ENCODE measurements at regions not wholly inside any gene's neighbourhood (a gene's known extent, or its start where the extent isn't known, plus 50 kb on each side); places are given as distances from the start of the nearest gene placed in this dataset.

DNA sequence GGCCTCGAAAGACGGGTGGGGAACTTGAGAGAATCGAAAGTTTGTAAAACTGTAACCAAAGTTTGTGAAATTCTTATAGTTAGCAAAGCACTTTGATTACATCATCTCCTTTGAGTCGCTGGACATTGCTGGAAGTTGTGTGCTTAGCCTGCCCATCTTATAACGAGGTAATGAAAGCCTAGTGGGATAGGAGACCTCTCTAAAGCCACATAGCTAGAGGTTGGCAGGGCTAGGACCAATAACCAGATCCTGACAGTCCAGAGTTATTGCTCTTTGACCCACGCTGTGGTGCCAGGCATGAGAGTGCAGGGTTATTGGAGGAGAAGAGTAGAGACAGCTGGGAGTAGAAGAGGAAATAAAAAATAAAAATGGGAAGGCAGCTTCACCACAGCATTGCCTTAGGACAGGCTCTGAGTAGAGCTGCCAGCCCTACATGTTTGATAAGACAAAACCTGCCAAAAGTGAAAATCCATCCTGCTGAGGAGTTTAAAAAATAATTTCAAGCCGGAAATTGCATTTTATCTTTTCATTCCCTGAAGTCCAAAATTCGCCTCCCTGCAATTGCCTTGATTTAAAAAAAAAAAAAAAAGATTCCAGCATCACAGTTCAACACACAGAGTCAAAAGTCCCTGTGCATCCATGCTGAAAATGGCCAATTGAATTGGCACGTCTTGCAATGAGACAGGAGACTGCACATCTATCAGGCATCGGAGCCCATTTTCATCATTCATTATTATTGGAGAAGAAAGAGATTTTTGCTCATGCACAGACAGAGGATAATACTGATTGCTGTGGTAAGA is 225.5 kb upstream of the POU2AF2 start:
- no peak for DNase-seq

DNA sequence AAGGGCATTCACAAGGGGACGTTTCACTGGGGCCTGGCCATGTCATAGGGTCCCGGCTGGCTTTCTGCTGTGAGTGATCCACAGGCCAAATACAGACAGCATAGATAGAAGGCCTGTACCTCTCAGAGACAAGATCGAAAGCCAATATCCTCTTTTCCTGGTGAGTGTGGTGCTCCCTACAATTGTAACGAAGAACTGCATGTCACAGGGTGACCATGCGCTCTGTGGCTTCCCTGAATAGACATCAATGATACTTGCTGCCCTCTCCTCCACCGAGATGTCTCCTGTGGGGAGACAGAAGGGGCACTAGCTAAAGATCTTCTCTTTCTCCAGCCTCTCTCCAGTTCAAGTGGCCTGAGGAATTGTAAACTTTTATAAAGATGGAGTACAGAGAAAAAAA is 226.1 kb upstream of the POU2AF2 start:
- no peak for DNase-seq

DNA sequence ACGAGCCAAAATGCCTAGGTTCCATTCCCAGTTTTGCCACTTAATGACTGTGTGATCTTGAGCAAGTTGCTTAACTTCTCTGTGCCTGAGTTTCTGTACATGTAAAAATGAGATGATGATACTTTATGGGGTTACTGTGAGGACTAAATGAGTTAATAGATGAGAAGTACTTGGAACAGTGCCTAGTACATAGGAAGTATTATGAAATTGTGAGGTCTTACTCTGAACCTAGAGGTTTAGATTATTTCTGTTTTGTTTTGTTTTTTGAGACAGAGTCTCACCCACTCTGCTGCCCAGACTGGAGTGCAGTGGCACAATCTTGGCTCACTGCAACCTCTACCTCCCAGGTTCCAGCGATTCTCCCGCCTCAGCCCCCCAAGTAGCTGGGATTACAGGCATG is 227.0 kb upstream of the POU2AF2 start:
- DNase-seq = no peak

DNA sequence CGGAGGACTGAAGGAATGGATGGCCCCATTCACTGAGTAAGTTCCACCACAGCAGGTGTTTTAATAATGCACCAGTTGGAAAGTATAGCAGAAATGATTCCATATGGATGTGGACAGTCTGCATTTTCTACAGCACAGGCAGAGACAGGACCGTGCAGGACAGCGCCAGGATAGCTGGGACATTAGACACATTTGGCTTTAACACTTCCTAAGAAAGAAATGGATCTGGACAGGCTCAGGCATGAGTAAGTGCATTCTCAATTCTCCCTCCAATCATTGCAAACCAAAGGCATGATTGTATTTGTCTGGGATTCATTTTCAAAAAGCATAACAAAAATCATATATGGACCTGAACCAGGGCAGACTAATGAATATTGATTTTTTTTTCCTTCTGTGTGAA is 233.0 kb upstream of the POU2AF2 start:
- DNase-seq = no peak

DNA sequence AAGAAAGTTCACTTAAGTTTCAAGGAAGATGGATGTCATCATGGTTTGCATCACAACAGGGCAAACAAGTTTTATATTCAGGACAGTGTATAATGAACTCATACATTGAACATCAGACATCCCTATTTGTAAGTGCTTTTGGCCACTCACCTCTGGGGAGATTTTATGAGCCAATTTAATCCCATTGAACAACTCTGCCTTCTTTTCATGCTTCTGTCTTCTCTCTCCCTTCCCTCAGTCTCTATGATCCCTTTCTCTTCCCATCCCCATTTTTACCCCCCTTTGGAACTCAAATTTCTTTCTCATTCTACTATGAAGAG is 234.3 kb upstream of the POU2AF2 start:
- DNase-seq = no peak

DNA sequence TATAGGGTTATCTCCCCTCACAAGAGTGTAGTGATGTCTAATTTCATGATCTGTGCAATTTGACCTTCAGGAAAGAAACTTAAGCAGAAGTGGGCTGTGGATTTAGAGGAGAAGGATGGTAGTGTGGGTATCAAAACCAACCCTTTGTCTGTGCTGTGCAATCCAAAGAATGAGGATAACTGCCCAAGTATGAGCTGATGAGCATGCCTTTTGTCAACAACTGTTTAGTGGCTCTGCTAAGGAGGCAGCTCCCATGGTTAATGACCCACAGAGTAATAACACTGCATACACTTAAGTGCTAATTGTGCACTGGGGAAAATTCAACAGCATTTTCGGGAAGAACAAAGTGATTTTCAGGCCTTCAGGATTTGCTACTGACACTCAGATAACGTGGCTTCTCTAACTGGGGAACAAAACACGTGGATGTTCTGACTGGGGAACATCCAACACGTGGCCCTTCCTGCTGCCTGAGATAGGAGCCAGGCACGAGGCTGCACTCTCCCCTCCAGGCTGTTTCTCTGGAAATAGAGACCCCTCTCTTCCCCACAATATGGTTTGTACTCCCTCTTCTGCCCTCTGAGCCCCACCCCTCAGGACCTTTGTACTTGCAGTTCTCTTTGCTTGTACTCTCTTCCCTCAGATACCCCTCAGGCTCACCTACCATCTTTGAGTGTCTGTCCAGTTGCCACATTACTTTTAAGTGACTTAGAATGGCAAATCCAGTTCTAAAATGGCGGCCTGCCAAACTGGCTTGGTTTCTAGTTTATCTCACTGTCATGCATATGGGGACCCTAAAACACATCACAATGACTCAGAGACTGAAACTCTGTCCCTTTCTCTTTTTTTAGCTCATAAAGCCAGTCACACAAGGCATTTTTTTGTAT is 234.9 kb upstream of the POU2AF2 start:
- DNase-seq = no peak

DNA sequence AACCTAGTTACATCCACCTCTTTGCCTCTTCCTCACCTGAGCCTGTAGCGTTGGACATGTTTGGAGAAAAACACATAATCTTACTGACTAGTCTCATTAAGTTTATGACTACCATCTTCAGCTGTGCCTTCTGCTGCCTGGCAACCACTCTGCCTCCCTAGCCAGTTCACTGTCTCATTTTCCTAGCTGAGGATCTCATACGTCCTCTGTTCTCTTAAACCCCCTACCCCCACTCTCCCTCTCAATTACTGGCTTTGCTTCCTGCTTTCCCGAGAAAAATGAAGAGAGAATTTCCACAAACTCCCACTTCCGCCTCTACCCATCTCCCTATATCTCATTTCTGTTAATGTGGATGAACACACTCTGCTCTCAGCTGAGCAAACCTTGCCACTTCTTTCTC is 239.3 kb upstream of the POU2AF2 start:
- no peak for DNase-seq

DNA sequence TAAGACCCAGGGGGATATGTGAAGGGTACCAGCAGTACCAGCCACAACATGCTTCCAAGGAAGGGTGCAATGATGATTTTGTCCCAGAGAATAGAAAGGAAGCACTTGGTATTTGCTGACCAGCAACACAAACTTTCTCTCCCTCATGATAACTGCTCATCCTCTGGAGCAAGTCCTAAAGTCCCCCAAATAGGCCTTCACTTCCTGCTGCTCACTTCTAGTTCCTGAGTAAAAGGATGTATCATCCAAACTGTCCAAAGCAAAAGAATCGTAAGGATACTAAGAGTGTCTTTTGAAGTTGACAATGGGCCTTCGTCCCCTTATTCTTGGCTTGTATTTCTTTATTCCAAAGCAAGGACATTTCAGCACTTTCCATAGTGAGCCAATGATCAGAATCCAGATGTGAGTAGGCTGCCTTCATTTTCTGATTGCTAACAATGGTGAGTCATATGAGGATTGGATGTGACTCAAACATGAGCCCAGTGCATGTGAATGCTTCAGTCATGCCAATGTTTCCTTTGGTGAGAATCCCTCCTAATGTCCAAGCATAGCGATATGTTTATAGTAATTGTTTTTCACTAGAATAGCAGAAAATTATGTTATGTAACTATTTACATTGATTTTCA is 243.4 kb upstream of the POU2AF2 start:
- DNase-seq = no peak

DNA sequence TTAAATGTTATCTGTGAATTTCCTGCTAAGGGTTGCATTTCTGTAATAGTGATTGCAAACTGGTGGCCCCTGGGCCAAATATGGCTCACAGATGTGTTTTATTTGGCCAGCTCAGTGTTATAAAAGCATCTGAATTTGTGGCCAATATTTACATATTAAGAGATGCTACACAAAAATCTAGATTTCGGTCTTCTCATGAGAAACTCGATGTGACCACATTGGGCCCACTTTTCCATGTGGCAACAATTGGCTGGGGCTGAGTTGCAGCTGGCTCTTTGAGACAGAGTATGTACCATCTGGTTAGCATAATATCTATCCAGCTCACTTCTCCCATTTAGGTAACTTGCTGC is 244.5 kb upstream of the POU2AF2 start:
- no peak for DNase-seq

DNA sequence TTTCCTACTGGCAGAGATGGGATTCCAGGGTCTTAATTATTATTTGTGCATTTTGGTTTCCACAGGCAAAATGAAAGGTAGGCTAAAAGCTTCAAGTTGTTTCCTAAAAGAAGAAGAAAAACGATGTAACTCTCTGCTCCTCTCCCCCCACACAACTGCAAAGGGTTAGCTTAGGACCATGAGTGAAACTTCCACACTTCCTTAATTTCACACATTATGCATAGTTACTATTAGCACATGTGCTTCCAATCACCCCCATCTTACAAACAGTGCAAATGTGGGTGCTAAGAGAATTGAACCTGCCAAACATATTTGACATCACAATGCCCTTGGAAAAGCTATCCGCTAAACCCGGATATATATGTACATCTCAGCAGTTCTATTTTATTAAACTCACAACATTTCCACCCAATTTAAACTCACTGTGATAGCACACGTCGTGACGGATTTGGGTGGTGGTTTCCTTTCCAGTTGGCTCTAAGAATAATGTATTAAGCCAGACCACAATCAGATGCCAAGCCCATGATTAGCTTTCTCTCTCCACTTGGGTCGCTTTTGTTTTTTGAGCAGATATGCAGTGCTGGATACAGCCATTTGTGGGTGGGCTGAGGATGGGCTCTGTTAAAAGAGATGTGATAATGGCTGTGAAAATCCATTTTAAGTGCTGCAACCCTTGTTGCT is 245.0 kb upstream of the POU2AF2 start:
- DNase-seq = no peak

DNA sequence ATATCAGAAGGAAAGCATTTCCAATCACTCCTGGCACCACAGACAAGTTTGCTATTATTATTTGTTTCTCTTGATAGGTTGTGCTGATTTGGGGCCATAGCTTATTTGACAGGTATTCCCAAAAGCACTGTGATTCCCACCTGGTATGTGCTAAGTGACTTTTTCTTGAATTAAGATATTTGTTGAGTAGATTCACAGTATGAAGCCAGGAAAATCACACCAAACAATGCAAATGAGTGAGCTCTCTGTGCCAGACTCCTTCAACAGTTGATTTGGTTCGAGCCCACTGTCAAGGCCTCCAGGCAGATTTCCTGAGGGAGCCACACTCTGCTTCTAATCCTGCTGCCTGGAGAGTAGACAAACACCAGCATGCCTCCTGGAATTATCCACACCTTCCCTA is 253.0 kb upstream of the POU2AF2 start:
- no peak for DNase-seq

DNA sequence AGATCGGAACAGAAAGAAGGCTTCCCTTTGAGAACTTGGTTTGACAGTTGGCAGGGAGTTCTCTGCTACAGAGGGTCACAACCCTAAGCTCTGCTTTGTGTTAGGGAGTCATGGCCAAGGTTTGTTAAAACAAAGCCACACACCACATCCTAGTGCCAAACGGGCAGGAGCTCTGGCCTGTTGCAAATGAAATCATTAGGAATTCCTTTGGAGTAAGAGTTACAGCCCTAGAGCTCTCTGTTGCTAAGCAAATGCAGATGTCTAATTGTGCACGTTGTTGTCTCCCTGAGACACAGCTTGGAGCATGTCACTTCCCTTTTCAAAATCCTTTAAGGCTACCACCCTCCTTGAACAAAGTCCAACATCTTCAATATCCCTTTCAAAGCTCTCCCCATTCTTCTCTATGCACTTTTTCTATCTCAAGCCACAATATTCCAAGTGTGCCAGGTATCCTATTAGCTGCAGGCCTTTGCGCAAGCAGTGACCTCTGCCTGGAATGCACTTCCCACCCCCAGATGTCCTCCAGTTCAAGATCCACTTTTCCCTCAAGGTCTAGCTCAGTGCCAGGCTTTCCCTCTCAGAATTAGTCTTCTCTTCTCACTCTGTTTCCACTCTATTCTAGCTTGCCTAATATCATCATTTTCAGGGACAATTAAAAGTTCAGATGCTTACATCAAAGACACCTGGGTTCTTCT is 253.7 kb upstream of the POU2AF2 start:
- no peak for DNase-seq

DNA sequence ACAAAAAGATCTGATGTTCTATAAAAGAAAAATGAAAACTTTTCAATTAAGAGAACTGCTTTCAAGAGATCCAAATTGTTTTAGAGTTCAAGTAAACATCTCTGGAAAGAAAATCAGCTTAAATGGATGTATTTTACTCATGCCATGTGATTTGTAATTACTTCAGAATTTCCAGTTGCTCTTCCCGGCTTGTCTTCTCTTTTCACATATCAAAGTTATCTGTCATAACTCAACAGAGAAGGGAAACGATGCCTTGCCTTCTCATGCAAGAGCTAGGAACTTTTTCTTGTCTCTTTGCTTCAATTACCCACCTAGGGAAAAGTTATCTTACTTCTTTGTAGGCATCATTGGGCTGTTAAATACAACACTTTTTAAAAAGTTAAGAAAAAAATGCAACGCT is 255.2 kb upstream of the POU2AF2 start:
- DNase-seq = no peak

DNA sequence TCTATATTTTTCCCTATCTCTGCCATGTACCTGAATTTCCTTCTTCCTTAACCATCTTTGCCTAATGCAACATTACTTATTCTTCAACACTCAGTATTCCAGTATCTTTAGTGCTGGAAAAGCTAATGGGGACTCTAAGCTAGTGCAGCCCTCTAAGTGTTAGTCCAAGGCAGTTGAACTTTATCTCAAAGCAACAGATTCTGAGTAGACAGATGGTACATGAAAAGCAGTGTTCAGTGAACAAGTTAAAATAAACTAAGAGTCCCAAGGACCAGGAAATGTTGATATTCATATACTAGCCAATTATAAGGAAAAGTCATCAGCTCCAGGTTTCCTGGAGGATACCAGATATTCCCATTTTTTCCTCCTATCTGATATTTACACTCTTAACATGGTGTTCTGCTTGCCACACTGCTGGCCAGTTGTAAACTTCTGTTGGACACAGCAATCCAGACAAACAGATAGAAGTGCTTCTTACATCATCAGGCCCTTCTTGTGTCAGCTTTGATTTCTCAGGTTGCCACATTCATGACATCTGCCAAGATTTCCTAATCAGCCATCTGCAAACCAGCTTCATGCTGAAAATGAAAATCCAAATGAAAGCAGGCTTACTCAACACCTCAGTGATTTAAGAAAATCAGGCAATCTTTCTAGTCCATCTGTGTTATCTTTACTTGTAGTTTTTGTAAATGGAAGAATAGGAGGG is 255.9 kb upstream of the POU2AF2 start:
- DNase-seq = no peak

DNA sequence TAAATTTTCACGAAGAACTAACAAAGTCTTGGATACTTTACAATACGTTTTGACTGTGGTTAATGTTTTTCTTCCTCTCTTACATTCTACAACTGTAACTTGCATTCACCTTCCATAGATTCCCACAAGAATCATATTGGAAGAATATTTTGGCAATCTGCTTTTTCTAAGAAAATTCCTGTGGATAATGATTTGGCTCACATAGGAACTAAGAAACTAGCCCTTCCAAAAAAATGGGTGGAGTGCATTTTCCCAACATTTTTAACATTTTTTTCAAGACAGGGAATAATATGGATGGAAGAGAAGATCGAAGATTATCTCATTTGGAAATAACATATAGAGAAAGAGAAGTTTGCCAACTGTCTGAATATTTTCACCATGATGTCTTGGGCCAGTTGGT is 256.9 kb upstream of the POU2AF2 start:
- DNase-seq = no peak

DNA sequence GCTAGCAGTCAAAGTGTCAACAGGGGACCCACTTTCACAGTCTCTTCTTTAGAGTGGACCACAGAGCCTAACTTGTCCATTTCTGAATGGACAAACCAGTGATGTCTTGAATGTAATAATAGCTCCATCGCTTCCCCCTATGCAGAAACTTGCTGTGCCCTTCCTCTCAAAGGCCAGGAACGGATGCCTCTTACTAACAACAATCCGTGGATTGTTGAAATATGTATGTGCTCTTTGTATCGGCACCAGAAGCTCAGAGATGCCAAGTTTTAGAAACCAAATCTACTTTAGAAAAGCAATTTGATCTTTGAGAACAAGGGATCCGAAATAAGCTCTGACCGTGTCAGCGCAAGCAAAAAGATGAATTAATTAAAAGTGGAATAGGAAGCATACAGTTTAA is 259.5 kb upstream of the POU2AF2 start:
- DNase-seq = no peak

DNA sequence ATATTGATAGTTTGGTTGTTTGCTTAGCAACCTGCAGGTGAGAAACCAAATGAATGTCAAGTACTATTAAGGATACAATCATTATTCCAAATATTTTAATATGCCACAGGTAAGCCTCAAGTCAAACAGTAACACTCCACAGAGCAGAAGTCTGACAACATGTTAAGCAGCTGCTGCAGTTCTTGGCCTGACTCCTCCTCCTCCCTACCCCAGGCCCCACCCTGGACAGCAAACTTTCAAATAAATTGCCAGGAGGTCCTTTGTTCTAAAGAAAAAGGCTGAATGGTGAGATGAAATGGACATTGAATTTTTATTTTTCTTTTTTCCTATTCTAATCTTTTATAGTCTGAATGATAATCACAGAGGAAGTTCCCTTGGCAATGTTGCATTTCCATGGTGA is 260.0 kb upstream of the POU2AF2 start:
- DNase-seq = no peak

DNA sequence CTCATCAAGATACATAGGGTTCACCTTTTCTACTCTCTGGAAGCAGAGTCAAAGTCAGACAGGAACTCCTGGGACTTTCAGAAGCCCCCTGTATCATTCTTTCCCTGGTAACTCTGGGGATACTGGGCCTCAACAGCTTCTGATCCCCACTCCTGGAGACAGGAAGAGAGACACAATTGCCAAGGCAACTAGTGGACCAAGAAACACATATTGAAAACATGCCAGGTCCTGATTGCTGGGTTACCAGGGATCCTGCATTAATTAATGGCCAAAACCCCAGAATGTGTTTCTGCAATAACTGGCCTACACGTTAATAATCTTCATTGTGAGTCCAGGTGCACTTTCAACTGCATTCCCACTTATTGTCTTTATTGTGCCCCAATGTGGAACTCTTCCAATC is 260.8 kb upstream of the POU2AF2 start:
- no peak for DNase-seq

DNA sequence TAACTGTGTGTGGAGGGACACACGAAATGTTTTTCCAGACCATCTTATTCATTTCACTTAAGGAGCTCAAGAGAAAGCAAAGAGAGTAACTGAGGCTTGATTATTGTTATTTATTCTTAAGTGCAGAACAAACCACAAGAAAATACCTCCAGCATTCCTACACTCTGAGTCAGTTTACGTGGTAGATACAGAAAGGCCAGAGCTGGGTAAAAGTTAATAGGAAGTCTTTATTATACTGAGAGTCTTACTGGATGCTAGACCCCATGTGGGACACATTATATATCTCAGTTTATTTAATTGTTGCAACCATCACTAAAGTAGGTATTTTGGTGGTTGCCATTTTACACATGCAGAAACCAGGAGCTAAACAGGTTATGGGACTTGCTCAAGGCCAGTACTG is 261.4 kb upstream of the POU2AF2 start:
- DNase-seq = no peak

DNA sequence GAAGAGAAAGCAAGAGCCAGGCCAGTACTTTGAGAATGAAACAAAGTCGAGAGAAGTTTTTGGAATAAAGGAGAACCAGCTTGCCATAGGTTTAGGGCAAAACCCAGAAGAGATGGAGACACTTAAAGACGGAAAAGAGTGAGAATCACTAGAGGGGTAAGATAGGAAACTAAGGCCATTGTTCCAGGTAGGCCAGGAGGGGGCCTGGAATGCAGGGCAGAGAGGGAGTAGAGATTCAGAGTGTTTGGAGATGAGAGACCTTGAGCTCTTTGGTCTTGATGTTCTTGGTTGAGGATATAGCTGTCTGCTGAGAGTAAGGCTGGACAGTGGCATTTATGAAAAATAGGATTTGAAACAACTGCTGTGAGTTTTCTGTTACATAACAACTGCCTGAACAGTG is 263.3 kb upstream of the POU2AF2 start:
- DNase-seq = no peak

DNA sequence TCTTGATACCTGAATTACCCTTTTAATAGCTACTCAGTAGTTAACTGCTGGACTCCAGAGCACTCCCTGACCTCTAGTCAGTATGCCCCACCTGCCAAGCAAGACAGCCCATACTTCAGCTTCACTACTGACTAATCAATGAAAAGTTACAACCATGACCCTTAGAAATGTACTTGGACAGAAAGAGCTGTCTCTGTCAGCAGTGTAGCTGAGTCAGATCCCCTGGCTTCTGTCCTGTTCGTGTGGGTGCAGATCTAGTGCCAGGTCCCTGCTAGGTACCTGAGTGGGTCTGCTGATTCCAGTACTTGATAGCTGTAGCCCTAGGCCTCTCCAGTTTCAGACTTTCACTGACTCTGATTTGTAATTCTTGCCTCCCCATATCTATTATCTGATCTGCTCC is 265.8 kb upstream of the POU2AF2 start:
- no peak for DNase-seq

DNA sequence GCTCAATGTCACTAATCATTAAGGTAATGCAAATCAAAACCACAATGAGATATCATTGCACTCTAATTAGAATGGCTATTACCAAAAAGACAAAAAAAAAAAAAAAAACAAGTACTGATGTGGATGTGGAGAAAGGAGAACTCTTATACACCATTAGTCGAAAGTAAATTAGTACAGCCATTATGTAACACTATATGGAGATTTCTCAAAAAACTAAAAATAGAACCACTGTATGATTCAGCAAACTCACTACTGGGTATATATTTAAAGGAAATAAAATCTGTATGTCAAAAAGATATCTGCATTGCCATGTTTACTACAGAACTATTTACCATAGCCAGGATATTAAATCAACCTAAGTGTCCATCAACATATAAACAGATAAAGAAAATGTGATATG is 265.4 kb upstream of the ARHGAP20 start:
- no peak for DNase-seq

Data from DMS153 (cell line).